ENCODE measurements at regions not wholly inside any gene's neighbourhood (a gene's known extent, or its start where the extent isn't known, plus 50 kb on each side); places are given as distances from the start of the nearest gene placed in this dataset.

DNA sequence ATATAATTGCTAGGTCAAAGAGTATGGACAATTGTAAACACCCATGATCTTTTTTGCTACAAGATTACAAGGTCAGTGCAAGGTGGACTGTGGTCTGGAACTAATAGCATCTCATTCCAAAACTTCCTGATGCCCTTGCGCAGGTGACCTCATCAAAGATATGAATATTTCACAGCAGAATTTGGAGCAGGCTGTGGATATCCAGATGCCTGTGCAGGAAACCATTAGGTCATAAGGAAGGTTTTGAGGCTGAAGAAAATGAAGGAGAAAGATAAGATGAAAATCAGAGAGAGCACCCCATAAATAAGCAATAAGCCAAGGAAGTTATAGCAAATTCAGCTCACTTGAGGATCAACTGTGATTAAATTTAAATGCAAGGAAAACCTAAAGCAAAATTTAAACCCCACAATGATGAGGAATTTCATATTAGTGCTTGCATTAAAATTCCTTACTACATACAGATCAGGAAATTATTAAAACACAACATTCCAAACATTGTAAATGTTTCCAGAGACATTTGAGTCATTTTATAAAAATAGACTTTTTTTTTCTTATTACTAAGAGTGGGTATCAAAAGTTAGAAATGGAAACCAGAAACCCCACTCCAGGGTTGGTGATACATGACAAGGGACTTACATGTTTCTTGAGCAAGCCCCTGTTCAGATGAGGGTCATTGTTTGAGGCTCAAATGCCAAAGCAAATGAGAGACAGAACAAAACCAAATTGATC lies 100.7 kb upstream of the FAM9C start:
- DNase-seq, result no peak

GRCh38 chrX:13142891-13143290 lies 98.5 kb upstream of the FAM9C start:
- DNase-seq, result no peak

- DNase-seq, result no peak
Observed at GRCh38 chrX:13140007-13140406, 95.6 kb upstream of the FAM9C start.

DNA sequence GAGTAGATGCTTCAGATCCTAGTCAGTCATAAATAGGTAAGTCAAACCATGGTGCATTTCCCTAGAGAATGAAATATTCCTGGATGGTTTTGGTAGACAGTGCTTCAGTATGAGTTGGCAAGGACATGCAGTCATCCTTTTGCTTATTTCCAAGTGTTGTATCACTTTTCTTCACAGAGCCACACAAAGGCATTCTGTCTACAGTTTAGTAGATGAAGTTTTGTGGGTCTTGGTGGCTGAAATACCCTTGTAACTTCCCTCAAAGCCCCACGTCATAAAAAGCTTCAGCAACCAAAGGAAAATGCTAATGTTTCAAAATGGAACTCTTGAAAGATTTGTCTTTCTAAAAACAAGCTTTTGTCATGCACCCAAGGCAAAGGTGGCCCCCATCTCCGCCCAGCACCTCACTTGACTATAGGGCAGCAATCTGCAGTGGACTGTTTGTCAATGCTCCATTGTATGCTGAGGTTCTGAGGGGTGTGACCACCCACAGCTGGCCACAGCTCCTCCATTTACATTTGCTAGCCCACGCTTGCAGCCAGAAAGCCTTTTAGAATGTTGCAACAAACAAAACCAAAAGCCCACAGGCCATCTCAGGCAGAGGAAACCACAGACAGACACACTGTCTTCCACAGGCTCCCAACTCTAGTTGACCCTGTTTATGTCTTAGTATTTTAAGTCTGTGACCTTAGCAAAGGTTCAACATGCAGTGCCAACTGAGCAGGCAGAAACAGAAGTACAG lies 87.1 kb upstream of the FAM9C start:
- peak; percentile 41 for DNase-seq

DNA sequence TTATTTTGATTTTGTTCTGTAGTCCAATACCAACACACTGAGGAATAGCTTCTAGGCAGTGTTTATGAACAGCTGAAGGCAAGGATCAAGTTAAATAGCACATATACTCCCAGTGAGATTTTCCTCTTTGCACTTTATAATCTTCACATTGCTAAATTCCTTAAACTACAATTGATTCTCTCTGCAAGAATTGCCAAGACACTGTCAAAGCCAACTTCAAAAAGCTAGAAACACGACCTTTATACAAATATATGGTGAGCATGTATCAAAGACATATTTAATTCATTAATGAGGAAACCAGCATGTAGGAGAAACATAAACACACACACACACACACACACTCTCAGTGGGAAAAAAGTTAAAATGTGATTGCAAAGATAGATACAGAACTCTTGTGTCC lies 86.4 kb upstream of the FAM9C start:
- DNase-seq, result no peak

DNA sequence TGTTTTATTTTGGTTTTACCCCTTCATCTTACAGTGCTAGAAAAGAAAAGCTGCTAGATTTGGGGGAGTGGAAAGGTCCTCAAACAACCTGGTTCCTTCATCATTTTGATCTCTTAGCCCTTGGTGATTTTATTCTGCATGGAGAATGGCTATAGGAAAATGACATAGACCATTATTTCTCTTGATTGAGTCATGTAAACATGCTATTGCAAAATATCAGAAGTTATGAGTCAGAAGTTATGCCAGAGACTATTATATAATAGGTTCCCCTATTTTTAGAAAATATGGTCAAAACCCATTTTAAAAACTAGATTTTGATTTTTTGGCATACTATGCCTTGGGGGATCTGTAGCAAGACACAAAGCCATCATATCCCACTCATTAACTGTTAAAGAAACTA lies 83.7 kb upstream of the FAM9C start:
- DNase-seq, result no peak

GRCh38 chrX:13126775-13127174 lies 82.4 kb upstream of the FAM9C start:
- no peak for DNase-seq

DNA sequence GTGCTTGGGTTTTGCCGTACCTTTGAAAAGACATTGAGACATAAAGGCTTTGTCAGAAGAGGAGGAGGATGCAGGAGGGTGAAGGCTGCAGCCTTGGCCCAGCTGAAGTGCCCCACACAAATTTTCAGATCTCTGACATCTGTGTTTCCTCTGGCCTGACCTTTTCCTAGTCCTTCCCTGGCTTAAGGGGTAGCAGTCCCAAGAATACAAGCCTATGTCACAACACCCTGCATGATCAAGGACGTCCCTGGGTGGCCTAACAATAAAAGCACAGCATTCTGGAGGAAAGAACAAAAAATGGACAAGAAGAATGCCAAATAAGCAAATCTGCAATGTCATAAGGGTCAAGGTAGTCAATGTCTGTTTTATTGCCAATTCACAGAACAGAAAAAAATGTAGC lies 80.8 kb upstream of the FAM9C start:
- no peak for DNase-seq

DNA sequence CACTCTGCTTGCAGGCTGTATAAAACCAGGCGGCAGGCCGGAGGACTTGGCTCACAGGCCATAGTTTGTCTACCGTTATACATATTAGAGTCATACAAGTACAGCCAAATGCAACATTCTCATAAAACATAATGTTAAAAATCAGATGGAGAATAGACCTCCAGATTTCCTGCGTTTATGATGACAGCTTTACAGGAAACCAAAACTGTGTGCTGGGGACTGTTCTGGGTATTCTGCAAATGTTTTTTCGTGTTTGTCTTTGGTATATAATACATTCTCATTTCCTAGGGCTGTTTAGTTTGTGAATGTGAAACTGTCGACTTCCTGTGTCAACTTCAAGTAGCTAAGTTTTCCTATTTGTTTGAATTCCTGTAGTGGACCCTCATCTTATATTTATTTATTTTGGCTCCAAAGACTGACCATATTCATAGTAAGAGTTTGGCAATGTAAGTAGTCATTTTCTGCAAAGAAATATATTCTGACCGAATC lies 79.5 kb upstream of the FAM9C start:
- DNase-seq, result no peak

DNA sequence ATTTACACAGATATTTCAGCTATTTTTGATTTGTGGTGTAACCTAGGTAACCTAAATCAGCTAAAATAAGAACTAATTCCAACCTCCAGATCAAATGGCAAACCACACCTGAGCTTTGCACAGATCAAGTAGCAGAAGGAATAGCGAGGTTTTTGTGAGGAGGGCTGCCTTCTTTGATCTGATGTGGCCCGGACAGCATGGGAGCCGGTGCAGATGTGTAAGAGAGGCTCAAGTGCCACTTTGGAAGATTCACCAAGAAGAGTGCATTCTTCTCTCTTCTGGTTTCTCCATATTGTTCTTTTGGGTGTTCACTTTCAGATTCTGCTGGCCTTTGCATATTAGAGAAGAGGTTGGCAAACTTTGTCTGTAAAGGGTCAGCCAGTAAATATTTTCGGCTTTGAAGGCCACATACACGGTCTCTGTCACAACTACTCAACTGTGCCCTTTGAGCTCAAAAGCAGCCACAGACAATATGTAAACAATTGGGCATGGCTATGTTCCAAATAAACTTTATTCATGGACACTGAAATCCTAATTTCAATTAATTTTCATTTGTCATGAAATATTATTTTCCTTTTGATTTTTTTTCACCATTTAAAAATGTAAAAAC lies 78.9 kb upstream of the FAM9C start:
- DNase-seq, result no peak

- no peak for DNase-seq
Observed at GRCh38 chrX:13121020-13121555, 76.7 kb upstream of the FAM9C start.

- no peak for DNase-seq
Observed at GRCh38 chrX:13120017-13120416, 75.6 kb upstream of the FAM9C start.

DNA sequence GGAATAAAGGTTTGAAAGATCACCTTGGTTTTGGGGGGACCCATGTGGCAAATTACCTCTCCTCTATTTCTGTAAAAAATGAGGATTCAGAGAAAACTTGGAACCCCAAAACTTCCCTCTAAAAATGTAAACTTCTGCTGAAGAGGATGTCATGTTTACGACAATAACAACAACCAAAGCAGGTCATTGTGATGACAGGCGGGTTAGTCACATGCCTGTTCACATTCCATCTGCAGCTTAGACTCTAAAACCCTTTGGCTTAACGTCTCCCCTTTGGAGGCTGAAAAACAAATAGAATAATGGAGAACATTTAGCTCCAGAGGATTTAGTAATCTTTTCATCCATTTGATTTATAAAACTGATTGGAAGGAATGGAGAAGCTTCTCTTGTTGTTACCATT lies 75.0 kb upstream of the FAM9C start:
- no peak for DNase-seq

DNA sequence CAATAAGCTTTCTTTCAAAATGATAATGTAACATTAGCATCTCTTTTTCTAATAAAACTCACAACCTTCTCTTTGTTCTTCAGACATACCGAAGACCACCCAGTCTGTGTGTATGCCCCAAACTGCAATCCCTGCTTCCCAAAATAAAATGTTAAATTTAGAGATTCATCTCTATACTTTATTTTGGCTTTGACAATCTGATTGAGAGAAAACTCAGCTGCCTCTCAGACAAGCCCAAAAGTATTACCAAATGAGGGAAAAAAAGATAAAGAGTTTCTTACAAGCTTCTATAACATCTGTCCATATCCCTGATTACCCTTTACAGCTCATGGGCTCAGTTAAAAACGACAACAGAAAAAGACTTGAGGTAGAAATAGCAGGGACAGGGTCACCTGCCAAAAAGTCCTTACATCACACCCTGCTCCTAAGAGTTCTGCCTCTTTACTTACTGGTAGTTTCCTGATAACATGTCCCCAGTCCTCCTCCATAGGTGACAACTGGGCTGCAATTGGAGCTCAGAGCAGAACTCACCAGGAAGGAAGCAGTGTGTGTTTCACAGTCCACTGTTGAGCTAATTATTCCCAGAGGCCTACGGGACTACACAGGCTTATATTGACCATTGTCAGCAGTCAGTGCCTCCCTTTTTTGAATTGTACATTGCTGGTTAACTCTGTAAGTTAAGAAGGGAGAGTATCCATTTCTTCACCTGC lies 70.9 kb upstream of the FAM9C start:
- no peak for DNase-seq

- DNase-seq, result no peak
Observed at GRCh38 chrX:13112499-13112898, 68.1 kb upstream of the FAM9C start.

- DNase-seq, result no peak
Observed at GRCh38 chrX:13110433-13111324, 66.3 kb upstream of the FAM9C start.

- no peak for DNase-seq
Observed at GRCh38 chrX:13109817-13110216, 65.4 kb upstream of the FAM9C start.

DNA sequence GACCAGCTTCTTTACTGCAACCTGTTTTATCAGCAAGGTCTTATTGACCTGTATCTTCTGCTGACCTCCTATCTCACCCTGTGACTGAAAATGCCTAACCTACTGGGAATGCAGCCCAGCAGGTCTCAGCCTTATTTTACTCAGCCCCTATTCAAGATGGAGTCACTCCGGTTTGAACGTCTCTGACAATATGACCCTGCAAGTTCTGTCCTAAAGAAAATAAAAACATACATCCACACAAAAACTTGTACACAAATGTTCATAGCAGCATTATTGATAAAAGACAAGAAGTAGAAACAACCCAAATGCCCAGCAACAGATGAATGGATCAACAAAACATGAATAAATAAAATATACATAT lies 59.5 kb upstream of the FAM9C start:
- DNase-seq, result no peak

GRCh38 chrX:13103188-13103913 lies 58.9 kb upstream of the FAM9C start:
- DNase-seq, result no peak

- DNase-seq, result no peak
Observed at GRCh38 chrX:13102636-13103035, 58.2 kb upstream of the FAM9C start.

DNA sequence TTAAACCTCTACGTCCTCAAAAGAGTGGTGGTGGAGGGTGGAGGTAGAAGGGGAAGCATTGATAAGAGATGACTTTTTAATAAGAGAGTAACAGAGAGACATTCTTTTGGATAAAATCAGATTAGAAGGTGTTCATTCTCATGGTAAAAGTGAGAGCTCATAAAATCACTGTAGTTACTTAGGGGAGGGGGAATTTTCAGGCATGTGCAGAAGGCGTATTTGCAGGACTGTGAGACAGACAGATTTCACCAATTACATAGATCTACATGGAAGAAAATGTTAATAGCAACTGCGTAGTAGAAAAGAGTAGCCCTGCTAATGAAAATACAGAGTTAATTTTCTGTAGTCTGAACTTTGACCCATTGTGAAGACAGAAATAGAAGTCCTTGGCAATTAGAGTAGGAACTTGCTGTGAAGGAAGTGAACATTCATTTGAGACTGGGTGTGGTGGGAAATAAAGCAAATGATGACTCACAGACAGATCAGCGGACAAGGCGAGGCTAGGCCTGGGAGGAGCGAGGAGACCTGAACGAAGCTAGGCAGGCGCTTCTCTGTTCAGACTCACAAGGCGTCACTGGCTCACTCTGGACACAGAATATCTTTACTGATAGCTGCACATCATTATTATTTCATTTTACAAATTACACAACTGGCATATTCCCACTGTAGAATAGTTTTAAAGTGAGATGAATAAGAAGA lies 57.2 kb upstream of the FAM9C start:
- DNase-seq, result peak; percentile 39
